GM12878 (cell line): ENCODE measurements at regions not wholly inside any gene's neighbourhood (a gene's known extent, or its start where the extent isn't known, plus 50 kb on each side); places are given as distances from the start of the nearest gene placed in this dataset.

Experiments used
- ATAC-seq: fragments of 200-7000 bp; cut with Tn5 transposase; 3 replicates; pipeline ENCODE4 v1.9.1; 2020; ENCODE audit warnings: mild to moderate bottlenecking, moderate library complexity
- BruUV-seq: library from RNA; stranded (reverse); fragments of 400-500 nt; replicated peaks from 2 replicates; lab custom pipeline; 2021; lab: Mats Ljungman, UMichigan
- CTCF ChIA-PET: fragments of 300-600 bp; sonication (Branson Sonifier 250); formaldehyde crosslinking; extraction: SDS; loops from one replicate; lab custom pipeline; 2021; ENCODE audit warnings: inconsistent platforms; lab: Yijun Ruan, JAX
- POLR2A ChIA-PET: fragments of 350-600 bp; formaldehyde crosslinking; extraction: SDS; loops from one replicate; lab custom pipeline; 2021; ENCODE audit warnings: inconsistent platforms; lab: Charles Lee
- RAD21 ChIA-PET: fragments of 300-600 bp; sonication (Branson Sonifier 250); formaldehyde crosslinking; loops from one replicate; lab custom pipeline; 2023; ENCODE audit warnings: antibody characterized with exemption; ENCODE audit not compliant: unreplicated experiment; lab: Charles Lee
- SMC1A ChIA-PET: fragments of 300-600 bp; sonication (Branson Sonifier 250); formaldehyde crosslinking; loops from one replicate; lab custom pipeline; 2023; ENCODE audit not compliant: unreplicated experiment, uncharacterized antibody; lab: Charles Lee
- DNase-seq: peaks from one replicate; pipeline ENCODE4 v3.0.0-alpha.2; 2011; ENCODE audit warnings: low read depth, low spot score
- FAIRE-seq: peaks from 3 replicates; lab custom pipeline; 2011; peaks lifted over from hg19 to GRCh38; lab: Jason Lieb, UNC
- H2AFZ ChIP-seq: 2 replicates; pipeline ENCODE4 v1.6.0; 2011; ENCODE audit warnings: low read depth, low read length, control low read depth; ENCODE audit not compliant: control insufficient read depth
- H3K27ac ChIP-seq: 2 replicates; pipeline ENCODE4 v1.5.1; 2011; ENCODE audit warnings: control low read depth; ENCODE audit not compliant: control insufficient read depth, insufficient read depth
- H3K27me3 ChIP-seq, 2 experiments: replicated peaks in 1 of 2; 2 replicates each; pipeline versions ENCODE4 v1.6.0 to v1.6.1; 2011; ENCODE audit warnings: low read length in 1 of 2; ENCODE audit not compliant: control insufficient read depth in 2 of 2, insufficient read depth in 2 of 2
- H3K36me3 ChIP-seq, 2 experiments: 2 replicates each; pipeline ENCODE4 v1.5.1; 2011; ENCODE audit warnings: low read length in 1 of 2; ENCODE audit not compliant: control insufficient read depth in 2 of 2, insufficient read depth in 2 of 2
- H3K4me1 ChIP-seq: 2 replicates; pipeline ENCODE4 v1.6.1; 2011; ENCODE audit warnings: mild to moderate bottlenecking, low read length, moderate library complexity, mixed read lengths; ENCODE audit not compliant: control insufficient read depth, insufficient read depth
- H3K4me2 ChIP-seq: 2 replicates; pipeline ENCODE4 v1.6.0; 2011; ENCODE audit warnings: control low read depth; ENCODE audit not compliant: control insufficient read depth, insufficient read depth
- H3K4me3 ChIP-seq: fragments of 200-600 bp; sonication (generic); 2 replicates; pipeline ENCODE4 v1.5.1; 2016
- H3K79me2 ChIP-seq: 2 replicates; pipeline ENCODE4 v1.6.0; 2011; ENCODE audit warnings: low read length; ENCODE audit not compliant: control insufficient read depth, insufficient read depth
- H3K9ac ChIP-seq: 2 replicates; pipeline ENCODE4 v1.8.0; 2011; ENCODE audit warnings: low read length, control low read depth, mixed read lengths; ENCODE audit not compliant: control insufficient read depth, insufficient read depth
- H3K9me3 ChIP-seq: replicated peaks from 3 replicates; pipeline ENCODE4 v1.5.1; 2011; ENCODE audit warnings: mild to moderate bottlenecking, low read length; ENCODE audit not compliant: control insufficient read depth, insufficient read depth
- H4K20me1 ChIP-seq: 2 replicates; pipeline ENCODE4 v1.6.0; 2011; ENCODE audit not compliant: control insufficient read depth, insufficient read depth
- BACH1 ChIP-seq: fragments of 450-650 bp; IDR thresholded peaks from 2 replicates; pipeline ENCODE4 v1.6.1; 2017; ENCODE audit warnings: mild to moderate bottlenecking, borderline replicate concordance
- CBX3 ChIP-seq: fragments of 200-600 bp; sonication (generic); IDR thresholded peaks from 2 replicates; pipeline ENCODE4 v1.6.1; 2016; ENCODE audit warnings: low read depth, borderline replicate concordance
- CHD1 ChIP-seq: IDR thresholded peaks from 2 replicates; pipeline ENCODE4 v1.6.1; 2012; ENCODE audit warnings: low read depth, low read length, improper control_type of control experiment
- HDGF ChIP-seq: fragments of 450-650 bp; IDR thresholded peaks from 2 replicates; pipeline ENCODE4 v1.6.1; 2016; ENCODE audit warnings: antibody characterized with exemption
- MYB ChIP-seq: fragments of 150-350 bp; IDR thresholded peaks from 2 replicates; pipeline ENCODE4 v1.6.1; 2014; ENCODE audit warnings: mild to moderate bottlenecking, low read depth, low read length, borderline replicate concordance
- NRF1 ChIP-seq: conservative IDR thresholded peaks from 2 replicates; pipeline ENCODE4 v1.6.1; 2011; ENCODE audit warnings: mild to moderate bottlenecking, low read depth, low read length, improper control_type of control experiment
- POLR2AphosphoS5 ChIP-seq: IDR thresholded peaks from 2 replicates; pipeline ENCODE4 v1.6.1; 2011; ENCODE audit warnings: mild to moderate bottlenecking, low read length, inconsistent platforms
- RELB ChIP-seq: fragments of 450-650 bp; IDR thresholded peaks from 2 replicates; pipeline ENCODE4 v1.6.1; 2017; ENCODE audit warnings: low read depth, mild to moderate bottlenecking, moderate library complexity
- SMC3 ChIP-seq: IDR thresholded peaks from 2 replicates; pipeline ENCODE4 v1.6.1; 2011; ENCODE audit warnings: low read length, improper control_type of control experiment, borderline replicate concordance
- STAT1 ChIP-seq: fragments of 450-650 bp; conservative IDR thresholded peaks from 2 replicates; pipeline ENCODE4 v1.6.1; 2014; ENCODE audit warnings: antibody characterized with exemption, mild to moderate bottlenecking
- TCF12 ChIP-seq: IDR thresholded peaks from 2 replicates; pipeline ENCODE4 v1.6.1; 2011; ENCODE audit warnings: low read depth, mild to moderate bottlenecking, low read length
- ZBTB40 ChIP-seq: fragments of 450-650 bp; IDR thresholded peaks from 2 replicates; pipeline ENCODE4 v1.6.1; 2016; ENCODE audit warnings: mild to moderate bottlenecking, moderate library complexity, borderline replicate concordance
- WGBS: methylation state at CpG from one replicate; pipeline ENCODE4 v1.1.6; 2016; ENCODE audit warnings: low lambda C conversion rate; ENCODE audit not compliant: insufficient replicate concordance, insufficient coverage; ENCODE audit errors: missing lambda C conversion rate; 5-methylcytosine and 5-hydroxymethylcytosine counted together
- in situ Hi-C: fragments of 300-500 bp; cut with MboI; formaldehyde crosslinking; loops from 9 replicates; pipeline ENCODE4 v1.14.3; 2018; ENCODE audit warnings: mixed read lengths
- intact Hi-C: fragments of 100-400 bp; cut with micrococcal nuclease; formaldehyde crosslinking; loops from one replicate; pipeline ENCODE4 v1.14.2; 2022; ENCODE audit not compliant: unreplicated experiment
- TF ChIP-seq, protein P1 (sequence below): fragments of 150-350 bp; IDR thresholded peaks from 2 replicates; pipeline ENCODE4 v1.6.1; 2016; ENCODE audit warnings: low read depth, low read length
- TF ChIP-seq, protein P2 (sequence below): fragments of 450-650 bp; IDR thresholded peaks from 2 replicates; pipeline ENCODE4 v1.6.1; 2014; ENCODE audit warnings: mild to moderate bottlenecking

- H3K27me3 ChIP-seq: no peaks in the 10 kb centered on the region
- CTCF ChIA-PET: no interaction called here
- RAD21 ChIA-PET: no interaction called here
- in situ Hi-C loops (no loop called here), intact Hi-C loops (no loop called here)
- H3K4me1 ChIP-seq: no peaks in the 10 kb centered on the region
- FAIRE-seq: no peak
- no peak overlapping the region for H3K4me2 ChIP-seq
- no peak overlapping the region for H3K27ac ChIP-seq
- H4K20me1 ChIP-seq: no peaks in the 10 kb centered on the region
- no peaks in the 10 kb centered on the region for H3K36me3 ChIP-seq
- BruUV-seq: no TSS peak
- no peak for ATAC-seq
- no peak overlapping the region for H3K9ac ChIP-seq
- SMC1A ChIA-PET: no interaction called here
- POLR2A ChIA-PET: no interaction called here
- WGBS: 15% methylated on average over 8 of the region's 8 CpGs
- no peak overlapping the region for H2AFZ ChIP-seq
- H3K4me3 ChIP-seq: no peak overlapping the region
- no peaks in the 10 kb centered on the region for H3K9me3 ChIP-seq
- no peak for DNase-seq
- H3K79me2 ChIP-seq: no peaks in the 10 kb centered on the region
- TF ChIP-seq, protein P1, sequence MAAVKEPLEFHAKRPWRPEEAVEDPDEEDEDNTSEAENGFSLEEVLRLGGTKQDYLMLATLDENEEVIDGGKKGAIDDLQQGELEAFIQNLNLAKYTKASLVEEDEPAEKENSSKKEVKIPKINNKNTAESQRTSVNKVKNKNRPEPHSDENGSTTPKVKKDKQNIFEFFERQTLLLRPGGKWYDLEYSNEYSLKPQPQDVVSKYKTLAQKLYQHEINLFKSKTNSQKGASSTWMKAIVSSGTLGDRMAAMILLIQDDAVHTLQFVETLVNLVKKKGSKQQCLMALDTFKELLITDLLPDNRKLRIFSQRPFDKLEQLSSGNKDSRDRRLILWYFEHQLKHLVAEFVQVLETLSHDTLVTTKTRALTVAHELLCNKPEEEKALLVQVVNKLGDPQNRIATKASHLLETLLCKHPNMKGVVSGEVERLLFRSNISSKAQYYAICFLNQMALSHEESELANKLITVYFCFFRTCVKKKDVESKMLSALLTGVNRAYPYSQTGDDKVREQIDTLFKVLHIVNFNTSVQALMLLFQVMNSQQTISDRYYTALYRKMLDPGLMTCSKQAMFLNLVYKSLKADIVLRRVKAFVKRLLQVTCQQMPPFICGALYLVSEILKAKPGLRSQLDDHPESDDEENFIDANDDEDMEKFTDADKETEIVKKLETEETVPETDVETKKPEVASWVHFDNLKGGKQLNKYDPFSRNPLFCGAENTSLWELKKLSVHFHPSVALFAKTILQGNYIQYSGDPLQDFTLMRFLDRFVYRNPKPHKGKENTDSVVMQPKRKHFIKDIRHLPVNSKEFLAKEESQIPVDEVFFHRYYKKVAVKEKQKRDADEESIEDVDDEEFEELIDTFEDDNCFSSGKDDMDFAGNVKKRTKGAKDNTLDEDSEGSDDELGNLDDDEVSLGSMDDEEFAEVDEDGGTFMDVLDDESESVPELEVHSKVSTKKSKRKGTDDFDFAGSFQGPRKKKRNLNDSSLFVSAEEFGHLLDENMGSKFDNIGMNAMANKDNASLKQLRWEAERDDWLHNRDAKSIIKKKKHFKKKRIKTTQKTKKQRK: no peak
- TF ChIP-seq STAT1 (no peak), CBX3 (no peak), HDGF (no peak), NRF1 (no peak), MYB (no peak), SMC3 (no peak), CHD1 (no peak), ZBTB40 (no peak), POLR2AphosphoS5 (no peak), RELB (no peak), BACH1 (no peak), TCF12 (no peak)
- TF ChIP-seq, protein P2, sequence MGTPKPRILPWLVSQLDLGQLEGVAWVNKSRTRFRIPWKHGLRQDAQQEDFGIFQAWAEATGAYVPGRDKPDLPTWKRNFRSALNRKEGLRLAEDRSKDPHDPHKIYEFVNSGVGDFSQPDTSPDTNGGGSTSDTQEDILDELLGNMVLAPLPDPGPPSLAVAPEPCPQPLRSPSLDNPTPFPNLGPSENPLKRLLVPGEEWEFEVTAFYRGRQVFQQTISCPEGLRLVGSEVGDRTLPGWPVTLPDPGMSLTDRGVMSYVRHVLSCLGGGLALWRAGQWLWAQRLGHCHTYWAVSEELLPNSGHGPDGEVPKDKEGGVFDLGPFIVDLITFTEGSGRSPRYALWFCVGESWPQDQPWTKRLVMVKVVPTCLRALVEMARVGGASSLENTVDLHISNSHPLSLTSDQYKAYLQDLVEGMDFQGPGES: no peak
Observed at GRCh38 chr3:181403876-181404660, 307.7 kb upstream of the SOX2 start.
